K562 (cell line): ENCODE measurements at regions not wholly inside any gene's neighbourhood (a gene's known extent, or its start where the extent isn't known, plus 50 kb on each side); places are given as distances from the start of the nearest gene placed in this dataset.

Experiments used
- ATAC-seq: fragments of 200-7000 bp; cut with Tn5 transposase; 3 replicates; pipeline ENCODE4 v1.9.1; 2020; ENCODE audit warnings: moderate library complexity
- BruUV-seq: library from RNA; stranded (reverse); fragments of 400-500 nt; replicated peaks from 2 replicates; lab custom pipeline; 2021; lab: Mats Ljungman, UMichigan
- CTCF ChIA-PET: fragments of 300-600 bp; formaldehyde crosslinking; extraction: SDS; loops from one replicate; lab custom pipeline; 2021; ENCODE audit warnings: low intra/inter-chr PET ratio; lab: Yijun Ruan, JAX
- POLR2A ChIA-PET: fragments of 300-600, 350-650 bp; sonication (Branson Sonifier 250); formaldehyde crosslinking; extraction: SDS; loops from one replicate; lab custom pipeline; 2021; ENCODE audit warnings: antibody characterized with exemption, inconsistent platforms; lab: Yijun Ruan, JAX
- DNase-seq, 4 experiments: peaks; one replicate each; pipeline versions ENCODE4 v3.0.0 to v3.0.0-alpha.2; 2011 to 2018; ENCODE audit warnings: low spot score in 3 of 4, mixed read lengths in 3 of 4; ENCODE audit errors: extremely low read depth in 1 of 4
- FAIRE-seq: peaks from 2 replicates; lab custom pipeline; 2011; peaks lifted over from hg19 to GRCh38; lab: Jason Lieb, UNC
- H2AFZ ChIP-seq: 2 replicates; pipeline ENCODE4 v1.6.0; 2011; ENCODE audit warnings: low read depth, low read length, control low read depth, inconsistent platforms
- H3K27ac ChIP-seq: fragments of 200-600 bp; 3 replicates; pipeline ENCODE4 v1.8.0; 2011; ENCODE audit warnings: low read depth, mild to moderate bottlenecking, control low read depth, inconsistent platforms, low read length, moderate library complexity, mixed read lengths; ENCODE audit errors: extremely low read depth
- H3K27me3 ChIP-seq, 2 experiments: fragments of 300-600 bp in 1 of 2; 2 replicates in 1 of 2; 3 replicates in 1 of 2; pipeline versions ENCODE4 v1.6.0 to v1.8.0; 2011; ENCODE audit warnings: inconsistent platforms in 2 of 2, low read length in 2 of 2, mild to moderate bottlenecking in 1 of 2, mixed read lengths in 1 of 2, moderate library complexity in 1 of 2; ENCODE audit not compliant: control insufficient read depth in 2 of 2, insufficient read depth in 2 of 2
- H3K36me3 ChIP-seq: fragments of 300-600 bp; 3 replicates; pipeline ENCODE4 v1.8.0; 2011; ENCODE audit warnings: mild to moderate bottlenecking, low read length, inconsistent platforms; ENCODE audit not compliant: control insufficient read depth, insufficient read depth
- H3K4me1 ChIP-seq, 2 experiments: fragments of 200-600 bp in 1 of 2; replicated peaks in 1 of 2; 2 replicates in 1 of 2; 3 replicates in 1 of 2; pipeline versions ENCODE4 v1.5.1 to v1.8.0; 2011; ENCODE audit warnings: inconsistent platforms in 2 of 2, low read length in 2 of 2, mild to moderate bottlenecking in 1 of 2, mixed read lengths in 1 of 2, moderate library complexity in 1 of 2; ENCODE audit not compliant: control insufficient read depth in 2 of 2, insufficient read depth in 2 of 2
- H3K4me2 ChIP-seq: 2 replicates; pipeline ENCODE4 v1.6.1; 2011; ENCODE audit warnings: low read length, control low read depth, inconsistent platforms, mixed read lengths; ENCODE audit not compliant: insufficient read depth
- H3K4me3 ChIP-seq: fragments of 200-600 bp; sonication (generic), shearing (Covaris generic); 2 replicates; pipeline ENCODE4 v1.5.1; 2016; ENCODE audit warnings: control low read depth, inconsistent platforms
- H3K79me2 ChIP-seq: fragments of 200-600 bp; 3 replicates; pipeline ENCODE4 v1.8.0; 2011; ENCODE audit warnings: low read length, inconsistent platforms; ENCODE audit not compliant: control insufficient read depth, insufficient read depth
- H3K9ac ChIP-seq, 2 experiments: 2 replicates each; pipeline versions ENCODE4 v1.6.0 to v1.6.1; 2011; ENCODE audit warnings: low read depth in 2 of 2, low read length in 2 of 2, control low read depth in 1 of 2, inconsistent platforms in 1 of 2, mild to moderate bottlenecking in 1 of 2, mixed read lengths in 1 of 2; ENCODE audit not compliant: insufficient read depth in 1 of 2
- H3K9me1 ChIP-seq: one replicate; pipeline ENCODE4 v1.6.0; 2011; ENCODE audit warnings: inconsistent platforms, mild to moderate bottlenecking, low read length, moderate library complexity; ENCODE audit not compliant: control insufficient read depth, insufficient read depth
- H3K9me3 ChIP-seq: replicated peaks from 2 replicates; pipeline ENCODE4 v1.5.1; 2011; ENCODE audit warnings: low read depth, low read length, inconsistent platforms; ENCODE audit not compliant: control insufficient read depth, insufficient read depth
- H4K20me1 ChIP-seq: replicated peaks from 2 replicates; pipeline ENCODE4 v1.6.1; 2011; ENCODE audit warnings: low read length, inconsistent platforms, mixed read lengths; ENCODE audit not compliant: control insufficient read depth, insufficient read depth
- CREM ChIP-seq: IDR thresholded peaks from 2 replicates; pipeline ENCODE4 v1.6.1; 2014; ENCODE audit warnings: antibody characterized with exemption, low read depth
- HDAC6 ChIP-seq: IDR thresholded peaks from 2 replicates; pipeline ENCODE4 v1.6.1; 2012; ENCODE audit warnings: low read depth, mild to moderate bottlenecking, control low read depth, inconsistent platforms, low read length, moderate library complexity
- NONO ChIP-seq, 2 experiments: fragments of 200-400 bp in 1 of 2; fragments of 450-650 bp in 1 of 2; formaldehyde crosslinking in 1 of 2; IDR thresholded peaks; 2 replicates each; pipeline ENCODE4 v1.6.1; 2017; ENCODE audit warnings: low read depth in 2 of 2, mild to moderate bottlenecking in 2 of 2, moderate library complexity in 2 of 2, low read length in 1 of 2
- PHTF2 ChIP-seq: fragments of 250-450 bp; sonication (Bioruptor Pico); IDR thresholded peaks from 2 replicates; pipeline ENCODE4 v1.5.0; 2021; ENCODE audit warnings: mild to moderate bottlenecking
- POLR2A ChIP-seq: fragments of 450-650 bp; conservative IDR thresholded peaks from 2 replicates; pipeline ENCODE4 v1.6.1; 2016
- TRIM24 ChIP-seq, 2 experiments: fragments of 450-650 bp; IDR thresholded peaks; 2 replicates each; pipeline ENCODE4 v1.6.1; 2016
- ZNF124 ChIP-seq: sonication (generic); formaldehyde crosslinking; IDR thresholded peaks from 2 replicates; pipeline ENCODE4 v1.8.1; 2022; ENCODE audit warnings: missing genetic modification reagents
- ZNF143 ChIP-seq: sonication (generic); formaldehyde crosslinking; IDR thresholded peaks from 2 replicates; pipeline ENCODE4 v1.9.0; 2022; ENCODE audit warnings: mild to moderate bottlenecking, missing genetic modification reagents
- WGBS: fragments of 100-300 bp; shearing (Covaris generic); methylation state at CpG from one replicate; pipeline ENCODE4 v1.1.6; 2016; ENCODE audit warnings: low coverage, mixed read lengths; ENCODE audit not compliant: insufficient coverage; ENCODE audit errors: missing lambda C conversion rate; 5-methylcytosine and 5-hydroxymethylcytosine counted together
- in situ Hi-C: fragments of 300-500 bp; cut with MboI; formaldehyde crosslinking; loops from 4 replicates; pipeline ENCODE4 v1.15.0; 2018; ENCODE audit warnings: inconsistent platforms, mixed read lengths
- intact Hi-C: fragments of 100-400 bp; cut with micrococcal nuclease; formaldehyde crosslinking; loops from 2 replicates; pipeline ENCODE4 v1.14.2; 2022
- TF ChIP-seq, protein P1 (sequence below), 2 experiments: fragments of 150-350 bp in 1 of 2; IDR thresholded peaks; 2 replicates each; pipeline ENCODE4 v1.6.1; 2012 to 2016; ENCODE audit warnings: low read depth in 2 of 2, low read length in 2 of 2, mild to moderate bottlenecking in 1 of 2, moderate library complexity in 1 of 2
- TF ChIP-seq, protein P2 (sequence below): fragments of 250-450 bp; sonication (Bioruptor Pico); IDR thresholded peaks from 2 replicates; pipeline ENCODE4 v1.4.0; 2020; ENCODE audit warnings: mild to moderate bottlenecking, moderate library complexity
- TF ChIP-seq, protein P3 (sequence below): sonication (generic); IDR thresholded peaks from 2 replicates; pipeline ENCODE4 v1.6.1; 2016

DNA sequence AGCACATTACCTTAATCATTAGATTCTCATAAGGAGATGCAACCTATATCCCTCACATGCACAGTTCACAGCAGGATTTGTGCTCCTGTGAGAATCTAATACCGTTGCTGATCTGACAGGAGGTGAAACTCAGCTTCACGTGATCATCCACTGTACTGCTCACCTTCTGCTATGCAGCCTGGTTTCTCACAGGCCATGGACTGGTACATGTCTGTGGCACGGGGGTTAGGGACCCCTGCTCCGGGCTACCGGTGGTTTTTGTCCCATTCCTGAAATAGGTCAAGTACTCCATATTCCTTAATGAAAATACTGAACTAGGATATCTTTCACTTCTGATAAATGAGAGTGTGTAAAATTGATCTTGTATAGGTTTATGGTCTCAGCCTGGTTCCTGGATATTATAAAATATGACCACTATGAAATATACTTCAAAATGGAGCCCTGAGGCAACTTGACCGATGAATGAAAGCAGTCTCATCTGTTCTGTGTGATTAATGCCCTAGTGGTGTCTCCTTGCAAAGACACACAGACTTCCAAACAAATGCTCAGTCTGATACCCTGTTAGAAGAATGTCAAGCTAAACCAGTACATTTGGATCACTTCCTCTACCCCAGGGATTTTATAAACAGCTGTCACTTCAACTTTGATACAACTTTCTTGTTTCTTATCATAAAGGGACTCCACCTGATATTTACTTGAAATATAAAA, 492.9 kb upstream of the ANO3 start:
- ChIA-PET CTCF (no interaction called here), POLR2A (no interaction called here)
- intact Hi-C loops = no loop called here
- Histone ChIP-seq H4K20me1 (no peaks in the 10 kb centered on the region), H3K4me3 (no peak overlapping the region), H3K4me1 (no peaks in the 10 kb centered on the region), H2AFZ (no peak overlapping the region), H3K4me2 (no peak overlapping the region), H3K9ac (no peak overlapping the region), H3K36me3 (no peaks in the 10 kb centered on the region), H3K27ac (no peak overlapping the region), H3K79me2 (no peaks in the 10 kb centered on the region), H3K27me3 (no peaks in the 10 kb centered on the region), H3K9me3 (no peaks in the 10 kb centered on the region), H3K9me1 (no peaks in the 10 kb centered on the region)
- no TSS peak for BruUV-seq
- in situ Hi-C loops = no loop called here
- FAIRE-seq (no peak), DNase-seq (no peak), ATAC-seq (no peak)
- 0% methylated on average over 6 of the region's 6 CpGs for WGBS
- TF ChIP-seq ZNF124 = no peak
- TF ChIP-seq, protein P1, sequence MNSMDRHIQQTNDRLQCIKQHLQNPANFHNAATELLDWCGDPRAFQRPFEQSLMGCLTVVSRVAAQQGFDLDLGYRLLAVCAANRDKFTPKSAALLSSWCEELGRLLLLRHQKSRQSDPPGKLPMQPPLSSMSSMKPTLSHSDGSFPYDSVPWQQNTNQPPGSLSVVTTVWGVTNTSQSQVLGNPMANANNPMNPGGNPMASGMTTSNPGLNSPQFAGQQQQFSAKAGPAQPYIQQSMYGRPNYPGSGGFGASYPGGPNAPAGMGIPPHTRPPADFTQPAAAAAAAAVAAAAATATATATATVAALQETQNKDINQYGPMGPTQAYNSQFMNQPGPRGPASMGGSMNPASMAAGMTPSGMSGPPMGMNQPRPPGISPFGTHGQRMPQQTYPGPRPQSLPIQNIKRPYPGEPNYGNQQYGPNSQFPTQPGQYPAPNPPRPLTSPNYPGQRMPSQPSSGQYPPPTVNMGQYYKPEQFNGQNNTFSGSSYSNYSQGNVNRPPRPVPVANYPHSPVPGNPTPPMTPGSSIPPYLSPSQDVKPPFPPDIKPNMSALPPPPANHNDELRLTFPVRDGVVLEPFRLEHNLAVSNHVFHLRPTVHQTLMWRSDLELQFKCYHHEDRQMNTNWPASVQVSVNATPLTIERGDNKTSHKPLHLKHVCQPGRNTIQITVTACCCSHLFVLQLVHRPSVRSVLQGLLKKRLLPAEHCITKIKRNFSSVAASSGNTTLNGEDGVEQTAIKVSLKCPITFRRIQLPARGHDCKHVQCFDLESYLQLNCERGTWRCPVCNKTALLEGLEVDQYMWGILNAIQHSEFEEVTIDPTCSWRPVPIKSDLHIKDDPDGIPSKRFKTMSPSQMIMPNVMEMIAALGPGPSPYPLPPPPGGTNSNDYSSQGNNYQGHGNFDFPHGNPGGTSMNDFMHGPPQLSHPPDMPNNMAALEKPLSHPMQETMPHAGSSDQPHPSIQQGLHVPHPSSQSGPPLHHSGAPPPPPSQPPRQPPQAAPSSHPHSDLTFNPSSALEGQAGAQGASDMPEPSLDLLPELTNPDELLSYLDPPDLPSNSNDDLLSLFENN (IDR thresholded peaks at IDR 0.05; ENCODE audit: low read depth in 2 of 2, low read length in 2 of 2) = no peak
- no peak for TF ChIP-seq HDAC6
- TF ChIP-seq, protein P2, sequence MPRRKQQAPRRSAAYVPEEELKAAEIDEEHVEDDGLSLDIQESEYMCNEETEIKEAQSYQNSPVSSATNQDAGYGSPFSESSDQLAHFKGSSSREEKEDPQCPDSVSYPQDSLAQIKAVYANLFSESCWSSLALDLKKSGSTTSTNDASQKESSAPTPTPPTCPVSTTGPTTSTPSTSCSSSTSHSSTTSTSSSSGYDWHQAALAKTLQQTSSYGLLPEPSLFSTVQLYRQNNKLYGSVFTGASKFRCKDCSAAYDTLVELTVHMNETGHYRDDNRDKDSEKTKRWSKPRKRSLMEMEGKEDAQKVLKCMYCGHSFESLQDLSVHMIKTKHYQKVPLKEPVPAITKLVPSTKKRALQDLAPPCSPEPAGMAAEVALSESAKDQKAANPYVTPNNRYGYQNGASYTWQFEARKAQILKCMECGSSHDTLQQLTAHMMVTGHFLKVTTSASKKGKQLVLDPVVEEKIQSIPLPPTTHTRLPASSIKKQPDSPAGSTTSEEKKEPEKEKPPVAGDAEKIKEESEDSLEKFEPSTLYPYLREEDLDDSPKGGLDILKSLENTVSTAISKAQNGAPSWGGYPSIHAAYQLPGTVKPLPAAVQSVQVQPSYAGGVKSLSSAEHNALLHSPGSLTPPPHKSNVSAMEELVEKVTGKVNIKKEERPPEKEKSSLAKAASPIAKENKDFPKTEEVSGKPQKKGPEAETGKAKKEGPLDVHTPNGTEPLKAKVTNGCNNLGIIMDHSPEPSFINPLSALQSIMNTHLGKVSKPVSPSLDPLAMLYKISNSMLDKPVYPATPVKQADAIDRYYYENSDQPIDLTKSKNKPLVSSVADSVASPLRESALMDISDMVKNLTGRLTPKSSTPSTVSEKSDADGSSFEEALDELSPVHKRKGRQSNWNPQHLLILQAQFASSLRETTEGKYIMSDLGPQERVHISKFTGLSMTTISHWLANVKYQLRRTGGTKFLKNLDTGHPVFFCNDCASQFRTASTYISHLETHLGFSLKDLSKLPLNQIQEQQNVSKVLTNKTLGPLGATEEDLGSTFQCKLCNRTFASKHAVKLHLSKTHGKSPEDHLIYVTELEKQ (CRISPR knock-in tag) = no peak
- TF ChIP-seq POLR2A = no peak
- TF ChIP-seq TRIM24 (IDR thresholded peaks at IDR 0.05) = no peak
- no peak for TF ChIP-seq CREM
- TF ChIP-seq, protein P3, sequence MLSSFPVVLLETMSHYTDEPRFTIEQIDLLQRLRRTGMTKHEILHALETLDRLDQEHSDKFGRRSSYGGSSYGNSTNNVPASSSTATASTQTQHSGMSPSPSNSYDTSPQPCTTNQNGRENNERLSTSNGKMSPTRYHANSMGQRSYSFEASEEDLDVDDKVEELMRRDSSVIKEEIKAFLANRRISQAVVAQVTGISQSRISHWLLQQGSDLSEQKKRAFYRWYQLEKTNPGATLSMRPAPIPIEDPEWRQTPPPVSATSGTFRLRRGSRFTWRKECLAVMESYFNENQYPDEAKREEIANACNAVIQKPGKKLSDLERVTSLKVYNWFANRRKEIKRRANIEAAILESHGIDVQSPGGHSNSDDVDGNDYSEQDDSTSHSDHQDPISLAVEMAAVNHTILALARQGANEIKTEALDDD = no peak
- TF ChIP-seq ZNF143 (CRISPR knock-in tag) = no peak
- TF ChIP-seq PHTF2 (CRISPR knock-in tag) = no peak
- no peak for TF ChIP-seq NONO (IDR thresholded peaks at IDR 0.05; ENCODE audit: low read depth in 2 of 2, low read length in 1 of 2)
